HCT116 (cell line): ENCODE measurements at regions not wholly inside any gene's neighbourhood (a gene's known extent, or its start where the extent isn't known, plus 50 kb on each side); places are given as distances from the start of the nearest gene placed in this dataset.

Source experiments
- ATAC-seq: fragments of 200-7000 bp; cut with Tn5 transposase; 2 replicates; pipeline ENCODE4 v1.9.1; 2020; ENCODE audit warnings: mild to moderate bottlenecking, moderate library complexity
- BruUV-seq: library from RNA; stranded (reverse); fragments of 400-500 nt; replicated peaks from 2 replicates; lab custom pipeline; 2021; lab: Mats Ljungman, UMichigan
- CTCF ChIA-PET: fragments of 300-600 bp; sonication (Branson Sonifier 250); formaldehyde crosslinking; loops from one replicate; lab custom pipeline; 2021; ENCODE audit warnings: antibody characterized with exemption; lab: Charles Lee
- POLR2A ChIA-PET: fragments of 300-600, 350-600 bp; sonication (Branson Sonifier 250); formaldehyde crosslinking; loops from one replicate; lab custom pipeline; 2021; ENCODE audit warnings: antibody characterized with exemption; lab: Charles Lee
- RAD21 ChIA-PET, 2 experiments: fragments of 300-600 bp; sonication (Branson Sonifier 250); formaldehyde crosslinking; loops; one replicate each; lab custom pipeline; 2023; ENCODE audit warnings: low total read pairs in 2 of 2; ENCODE audit not compliant: uncharacterized antibody in 2 of 2, unreplicated experiment in 2 of 2, low non-redundant PET in 1 of 2; lab: Charles Lee
- DNase-seq: peaks from one replicate; pipeline ENCODE4 v3.0.0-alpha.2; 2010; ENCODE audit warnings: low read depth, low spot score
- H2AFZ ChIP-seq: fragments of 200-600 bp; shearing (Covaris generic), sonication (generic); 2 replicates; pipeline ENCODE4 v1.6.1; 2017; ENCODE audit warnings: low read depth, mixed run types, mixed read lengths, antibody characterized with exemption, low read length; ENCODE audit not compliant: poor library complexity, severe bottlenecking
- H3K27ac ChIP-seq: 2 replicates; pipeline ENCODE4 v1.5.1; 2012; ENCODE audit warnings: low read depth, low read length
- H3K27me3 ChIP-seq: fragments of 200-600 bp; sonication (generic); 2 replicates; pipeline ENCODE4 v1.6.1; 2016; ENCODE audit warnings: mixed run types, low read length, mixed read lengths; ENCODE audit not compliant: insufficient read depth
- H3K36me3 ChIP-seq, 2 experiments: fragments of 200-500 bp in 1 of 2; fragments of 200-600 bp in 1 of 2; sonication (Bioruptor generic) in 1 of 2; sonication (generic) in 1 of 2; 2 replicates each; pipeline versions ENCODE4 v1.5.1 to v1.6.1; 2014 to 2016; ENCODE audit warnings: low read length in 2 of 2, inconsistent platforms in 1 of 2, mixed read lengths in 1 of 2, mixed run types in 1 of 2; ENCODE audit not compliant: insufficient read depth in 2 of 2, control insufficient read depth in 1 of 2
- H3K4me1 ChIP-seq, 2 experiments: fragments of 200-600 bp in 1 of 2; sonication (generic) in 1 of 2; 2 replicates each; pipeline versions ENCODE4 v1.5.1 to v1.6.1; 2012 to 2017; ENCODE audit warnings: low read length in 2 of 2, inconsistent platforms in 1 of 2, mild to moderate bottlenecking in 1 of 2, mixed read lengths in 1 of 2, mixed run types in 1 of 2, moderate library complexity in 1 of 2; ENCODE audit not compliant: insufficient read depth in 2 of 2, control insufficient read depth in 1 of 2
- H3K4me2 ChIP-seq: fragments of 200-600 bp; sonication (generic); 2 replicates; pipeline ENCODE4 v1.6.1; 2017; ENCODE audit warnings: mixed run types, low read length, mixed read lengths
- H3K4me3 ChIP-seq, 2 experiments: fragments of 200-600 bp in 1 of 2; sonication (generic) in 1 of 2; replicated peaks in 1 of 2; 2 replicates each; pipeline ENCODE4 v1.5.1; 2011 to 2016; ENCODE audit warnings: low read length in 2 of 2, control low read depth in 1 of 2, low read depth in 1 of 2, mild to moderate bottlenecking in 1 of 2, mixed read lengths in 1 of 2, mixed run types in 1 of 2
- H3K79me2 ChIP-seq: fragments of 200-600 bp; sonication (generic); 2 replicates; pipeline ENCODE4 v1.6.1; 2017; ENCODE audit warnings: mild to moderate bottlenecking, mixed run types, low read length, moderate library complexity, mixed read lengths; ENCODE audit not compliant: insufficient read depth
- H3K9ac ChIP-seq: fragments of 200-600 bp; sonication (generic); 2 replicates; pipeline ENCODE4 v1.6.1; 2016; ENCODE audit warnings: low read length, mixed read lengths
- H3K9me2 ChIP-seq: fragments of 200-600 bp; sonication (generic), shearing (Covaris generic); 2 replicates; pipeline ENCODE4 v1.6.1; 2017; ENCODE audit warnings: mixed run types, mild to moderate bottlenecking, moderate library complexity; ENCODE audit not compliant: insufficient read depth
- H3K9me3 ChIP-seq, 2 experiments: fragments of 200-500 bp in 1 of 2; fragments of 200-600 bp in 1 of 2; sonication (Bioruptor generic) in 1 of 2; sonication (generic) in 1 of 2; 2 replicates each; pipeline ENCODE4 v1.6.1; 2014 to 2017; ENCODE audit warnings: low read length in 2 of 2, mixed read lengths in 2 of 2, inconsistent platforms in 1 of 2, low read depth in 1 of 2, mild to moderate bottlenecking in 1 of 2, mixed run types in 1 of 2, moderate library complexity in 1 of 2; ENCODE audit not compliant: control insufficient read depth in 1 of 2, insufficient read depth in 1 of 2
- H4K20me1 ChIP-seq: fragments of 200-600 bp; sonication (generic), shearing (Covaris generic); 2 replicates; pipeline ENCODE4 v1.6.1; 2017; ENCODE audit warnings: mixed run types, mild to moderate bottlenecking, moderate library complexity; ENCODE audit not compliant: insufficient read depth
- CEBPB ChIP-seq: IDR thresholded peaks from 2 replicates; pipeline ENCODE4 v1.6.1; 2012; ENCODE audit warnings: low read depth
- ELF1 ChIP-seq: IDR thresholded peaks from 2 replicates; pipeline ENCODE4 v1.6.1; 2012; ENCODE audit warnings: low read depth, borderline replicate concordance
- EZH2 ChIP-seq: fragments of 200-600 bp; sonication (generic); IDR thresholded peaks from 2 replicates; pipeline ENCODE4 v1.6.1; 2017; ENCODE audit warnings: antibody characterized with exemption, mixed run types
- FOSL1 ChIP-seq: IDR thresholded peaks from 2 replicates; pipeline ENCODE4 v1.6.1; 2012; ENCODE audit warnings: low read depth
- MAX ChIP-seq: IDR thresholded peaks from 2 replicates; pipeline ENCODE4 v1.6.1; 2012
- RAD21 ChIP-seq: IDR thresholded peaks from 2 replicates; pipeline ENCODE4 v1.6.1; 2012; ENCODE audit warnings: low read depth, mild to moderate bottlenecking
- REST ChIP-seq: IDR thresholded peaks from 2 replicates; pipeline ENCODE4 v1.6.1; 2012; ENCODE audit warnings: low read depth
- SP1 ChIP-seq: IDR thresholded peaks from 2 replicates; pipeline ENCODE4 v1.6.1; 2012; ENCODE audit warnings: low read depth
- ZFX ChIP-seq: fragments of 450-650 bp; IDR thresholded peaks from 2 replicates; pipeline ENCODE4 v1.6.1; 2017
- ZNF274 ChIP-seq: fragments of 200-500 bp; sonication (Bioruptor generic); IDR thresholded peaks from 2 replicates; pipeline ENCODE4 v1.6.1; 2014; ENCODE audit warnings: mild to moderate bottlenecking, low read depth, low read length, inconsistent platforms
- intact Hi-C: fragments of 100-400 bp; cut with micrococcal nuclease; formaldehyde crosslinking; loops from 2 replicates; pipeline ENCODE4 v1.10.0; 2022

DNA sequence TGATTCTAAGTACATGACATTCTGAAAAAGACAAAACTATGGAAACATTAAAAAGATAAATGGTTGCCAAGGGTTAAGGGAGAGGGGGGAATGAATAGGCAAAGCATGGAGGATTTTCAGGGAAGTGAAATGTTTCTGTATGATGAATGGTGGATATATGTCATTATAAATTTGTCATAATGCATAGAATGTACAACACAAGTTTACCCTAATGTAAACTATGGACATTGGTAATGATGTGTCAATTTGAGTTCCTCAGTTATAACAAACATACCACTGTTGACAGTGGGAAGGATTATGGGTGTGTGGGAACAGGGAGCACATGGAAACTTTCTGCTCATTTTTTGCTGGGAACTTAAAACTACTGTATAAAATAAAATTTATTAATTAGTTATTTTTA lies 427.1 kb upstream of the ESRRG start:
- no peak for TF ChIP-seq ZNF274
- TF ChIP-seq ELF1: no peak
- Histone ChIP-seq H4K20me1 (no peaks in the 10 kb centered on the region), H2AFZ (no peak overlapping the region), H3K9me2 (no peaks in the 10 kb centered on the region), H3K27ac (no peak overlapping the region), H3K4me2 (no peak overlapping the region), H3K27me3 (no peaks in the 10 kb centered on the region), H3K36me3 (no peaks in the 10 kb centered on the region), H3K9me3 (no peaks in the 10 kb centered on the region), H3K4me1 (no peaks in the 10 kb centered on the region), H3K9ac (no peak overlapping the region), H3K4me3 (no peak overlapping the region), H3K79me2 (no peaks in the 10 kb centered on the region)
- ATAC-seq: no peak
- BruUV-seq: no TSS peak
- ChIA-PET RAD21 (no interaction called here), POLR2A (no interaction called here), CTCF (no interaction called here)
- intact Hi-C loops: no loop called here
- DNase-seq: no peak

DNA sequence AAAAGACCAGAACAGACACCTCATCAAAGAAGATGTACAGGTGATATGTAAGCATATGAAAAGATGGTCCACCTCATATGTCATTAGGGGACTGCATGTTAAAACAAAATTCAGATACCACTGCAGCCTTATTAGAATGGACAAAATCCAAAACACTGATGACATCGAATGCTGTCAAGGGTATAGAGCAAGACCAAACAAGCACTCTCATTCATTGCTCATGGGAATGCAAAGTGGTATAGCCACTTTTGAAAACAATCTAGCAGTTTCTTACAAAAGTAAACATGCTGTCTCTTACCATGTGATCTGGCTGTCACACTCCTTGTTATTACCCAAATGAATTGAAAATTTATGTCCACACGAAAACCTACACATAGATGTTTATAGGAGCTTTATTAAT lies 426.6 kb upstream of the ESRRG start:
- no peaks in the 10 kb centered on the region for H3K9me3 ChIP-seq
- intact Hi-C loops: no loop called here
- ATAC-seq (no peak), DNase-seq (no peak)
- CTCF ChIA-PET: interaction anchor here (0.6 kb wide), 1 partner anchor 594 kb away, joined by 3 read pairs; no protein-coding TSS in a partner anchor
- H3K79me2 ChIP-seq: no peaks in the 10 kb centered on the region
- H3K9me2 ChIP-seq: no peaks in the 10 kb centered on the region
- RAD21 ChIA-PET: no interaction called here
- H4K20me1 ChIP-seq: no peaks in the 10 kb centered on the region
- no peak overlapping the region for H2AFZ ChIP-seq
- no peak overlapping the region for H3K4me2 ChIP-seq
- no peak for TF ChIP-seq EZH2
- TF ChIP-seq ELF1: no peak
- no peak for TF ChIP-seq REST
- no peak for TF ChIP-seq CEBPB
- TF ChIP-seq FOSL1: no peak
- TF ChIP-seq ZFX: no peak
- no peak for TF ChIP-seq SP1
- TF ChIP-seq MAX: no peak
- TF ChIP-seq RAD21: no peak
- no peak overlapping the region for H3K27ac ChIP-seq
- BruUV-seq: no TSS peak
- H3K36me3 ChIP-seq: no peaks in the 10 kb centered on the region
- POLR2A ChIA-PET: no interaction called here
- no peak overlapping the region for H3K4me3 ChIP-seq
- H3K27me3 ChIP-seq: no peaks in the 10 kb centered on the region
- H3K9ac ChIP-seq: no peak overlapping the region
- no peaks in the 10 kb centered on the region for H3K4me1 ChIP-seq
